A673 (cell line): ENCODE measurements at regions not wholly inside any gene's neighbourhood (a gene's known extent, or its start where the extent isn't known, plus 50 kb on each side); places are given as distances from the start of the nearest gene placed in this dataset.

Experiments
- CTCF ChIP-seq: fragments of 300-800, 200-600 bp; sonication (generic); conservative IDR thresholded peaks from 2 replicates; pipeline ENCODE4 v1.5.1; 2017; ENCODE audit warnings: low read depth, mild to moderate bottlenecking, antibody characterized with exemption, low read length, moderate library complexity, mixed read lengths
- EZH2 ChIP-seq: fragments of 200-600 bp; sonication (generic); IDR thresholded peaks from 2 replicates; pipeline ENCODE4 v1.6.1; 2017; ENCODE audit warnings: borderline replicate concordance, low read depth, mild to moderate bottlenecking, mixed read lengths, antibody characterized with exemption, low read length; ENCODE audit not compliant: poor library complexity, severe bottlenecking

GRCh38 chr11:13220148-13220547, 57.4 kb upstream of the BMAL1 start:
- TF ChIP-seq CTCF (no peak), EZH2 (no peak)
